ENCODE measurements at regions not wholly inside any gene's neighbourhood (a gene's known extent, or its start where the extent isn't known, plus 50 kb on each side); places are given as distances from the start of the nearest gene placed in this dataset.
"Not testable (repeated sequence)": the region's sequence is repeated elsewhere in the genome, so short reads cannot be mapped to it uniquely, and the experiment has no call there.

DNA sequence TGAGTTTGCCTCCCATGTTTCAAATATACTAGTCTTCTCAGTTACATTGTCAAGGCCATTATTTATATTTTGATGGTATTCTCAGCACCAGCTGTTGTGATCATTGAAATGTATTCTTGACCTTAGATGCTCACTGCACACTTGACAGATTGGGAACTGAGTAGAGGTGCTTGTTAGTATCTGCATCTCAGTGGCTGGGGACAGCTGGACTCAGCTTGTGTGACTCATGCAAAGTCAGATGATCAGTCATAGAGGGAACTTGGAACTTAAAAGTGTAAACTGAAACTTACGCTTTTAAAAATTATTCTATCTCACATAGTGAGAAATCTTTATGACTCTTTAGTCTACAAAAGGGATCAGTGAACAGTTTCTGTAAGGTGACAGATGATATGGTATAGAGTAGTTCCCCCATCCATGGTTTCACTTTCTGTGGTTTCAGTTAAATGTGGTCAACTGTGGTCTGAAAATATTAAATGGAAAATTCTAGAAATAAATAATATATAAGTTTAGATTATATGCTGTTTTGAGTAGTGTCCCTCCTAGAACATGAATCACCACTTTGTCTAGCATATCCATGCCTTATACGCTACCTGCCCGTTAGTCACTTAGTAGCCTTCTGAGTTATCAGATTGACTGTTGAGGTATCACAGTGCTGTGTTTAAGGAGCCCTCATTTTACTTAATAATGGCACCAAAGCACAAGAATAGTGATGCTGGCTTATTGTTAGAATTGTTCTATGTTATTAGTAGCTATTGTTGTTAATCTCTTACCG lies 1540.6 kb downstream of the SPATA31A7 start:
- H3K4me1 ChIP-seq (ENCODE audit: control insufficient read depth in 2 of 2, insufficient read depth in 1 of 2, low read depth in 1 of 2, low read length in 2 of 2) = not testable (repeated sequence)

DNA sequence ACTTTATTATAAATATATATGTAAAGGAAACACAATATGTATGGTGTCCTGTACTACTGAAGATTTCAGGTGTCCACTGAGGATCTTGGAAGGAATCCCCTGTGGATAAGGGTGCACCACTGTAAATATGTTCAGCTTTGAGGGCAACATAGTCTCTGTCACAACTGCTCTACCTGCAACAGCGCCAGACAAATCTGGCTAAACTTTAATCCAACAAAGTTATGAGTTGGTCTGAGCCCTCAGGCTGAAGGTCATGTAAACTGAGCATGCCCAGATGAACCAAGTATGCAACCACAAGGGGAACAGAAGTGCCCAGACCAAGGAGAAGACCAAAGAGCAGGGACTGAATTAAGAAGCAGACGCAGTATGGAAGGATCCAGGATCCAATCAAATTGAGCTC lies 1541.2 kb downstream of the SPATA31A7 start:
- H4K8ac ChIP-seq (ENCODE audit: low read depth, low read length); H3K14ac ChIP-seq (ENCODE audit: low read length); H3K23ac ChIP-seq (ENCODE audit: low read depth, low read length, poor library complexity); H4K91ac ChIP-seq (ENCODE audit: low read depth, low read length, poor library complexity); H3K4me2 ChIP-seq (ENCODE audit: insufficient read depth, low read length, poor library complexity, severe bottlenecking); H3K79me1 ChIP-seq (ENCODE audit: low read depth, low read length); H3K4me3 ChIP-seq (ENCODE audit: low read length in 2 of 2); H2BK12ac ChIP-seq (ENCODE audit: low read length); H3K18ac ChIP-seq (ENCODE audit: low read length); H3K9me3 ChIP-seq (replicated peaks in 1 of 2; ENCODE audit: control insufficient read depth in 2 of 2, insufficient read depth in 1 of 2, low read depth in 1 of 2, low read length in 2 of 2); H3K27ac ChIP-seq (replicated peaks; ENCODE audit: low read length); H2AK5ac ChIP-seq (ENCODE audit: low read depth, low read length); H2AFZ ChIP-seq (ENCODE audit: low read length); H2BK15ac ChIP-seq (ENCODE audit: low read length); H3K27me3 ChIP-seq (ENCODE audit: control insufficient read depth in 3 of 3, insufficient read depth in 3 of 3, low read depth in 1 of 3, low read length in 3 of 3); DNase-seq (ENCODE audit: low spot score); H3K9ac ChIP-seq (ENCODE audit: low read depth, low read length, poor library complexity); H3K4ac ChIP-seq (ENCODE audit: low read length); H2BK120ac ChIP-seq (ENCODE audit: low read depth, low read length); H3K4me1 ChIP-seq (ENCODE audit: control insufficient read depth in 2 of 2, insufficient read depth in 1 of 2, low read depth in 1 of 2, low read length in 2 of 2); H2BK5ac ChIP-seq (ENCODE audit: low read length); H3K36me3 ChIP-seq (replicated peaks in 1 of 2; ENCODE audit: control insufficient read depth in 2 of 2, insufficient read depth in 2 of 2, low read length in 2 of 2): not testable (repeated sequence)
- WGBS, 2 donors (ENCODE audit: extremely low coverage in 2 of 2, insufficient read length in 2 of 2, insufficient replicate concordance in 1 of 2) = no CpG with 5 or more reads among the region's 2 CpGs

More for the DNA sequence above, 1540.6 kb downstream of the SPATA31A7 start:
- not testable (repeated sequence) for H3K4me3 ChIP-seq (ENCODE audit: low read length in 2 of 2); H3K14ac ChIP-seq (ENCODE audit: low read length); H2BK5ac ChIP-seq (ENCODE audit: low read length); H2AK5ac ChIP-seq (ENCODE audit: low read depth, low read length); H3K27ac ChIP-seq (replicated peaks; ENCODE audit: low read length); H3K23ac ChIP-seq (ENCODE audit: low read depth, low read length, poor library complexity); H3K4me2 ChIP-seq (ENCODE audit: insufficient read depth, low read length, poor library complexity, severe bottlenecking); H4K8ac ChIP-seq (ENCODE audit: low read depth, low read length); H3K18ac ChIP-seq (ENCODE audit: low read length); H3K9me3 ChIP-seq (replicated peaks in 1 of 2; ENCODE audit: control insufficient read depth in 2 of 2, insufficient read depth in 1 of 2, low read depth in 1 of 2, low read length in 2 of 2); H3K4ac ChIP-seq (ENCODE audit: low read length); H3K79me1 ChIP-seq (ENCODE audit: low read depth, low read length); DNase-seq (ENCODE audit: low spot score); H2BK12ac ChIP-seq (ENCODE audit: low read length); H2BK120ac ChIP-seq (ENCODE audit: low read depth, low read length); H2AFZ ChIP-seq (ENCODE audit: low read length); H3K9ac ChIP-seq (ENCODE audit: low read depth, low read length, poor library complexity); H2BK15ac ChIP-seq (ENCODE audit: low read length); H4K91ac ChIP-seq (ENCODE audit: low read depth, low read length, poor library complexity); H3K27me3 ChIP-seq (ENCODE audit: control insufficient read depth in 3 of 3, insufficient read depth in 3 of 3, low read depth in 1 of 3, low read length in 3 of 3); H3K36me3 ChIP-seq (replicated peaks in 1 of 2; ENCODE audit: control insufficient read depth in 2 of 2, insufficient read depth in 2 of 2, low read length in 2 of 2)
- no CpG with 5 or more reads among the region's 4 CpGs for WGBS, 2 donors (ENCODE audit: extremely low coverage in 2 of 2, insufficient read length in 2 of 2, insufficient replicate concordance in 1 of 2)

- H3K9ac ChIP-seq (ENCODE audit: low read depth, low read length, poor library complexity); H4K91ac ChIP-seq (ENCODE audit: low read depth, low read length, poor library complexity); H2BK5ac ChIP-seq (ENCODE audit: low read length); H3K79me1 ChIP-seq (ENCODE audit: low read depth, low read length); H2BK12ac ChIP-seq (ENCODE audit: low read length); H2BK15ac ChIP-seq (ENCODE audit: low read length); H3K36me3 ChIP-seq (replicated peaks in 1 of 2; ENCODE audit: control insufficient read depth in 2 of 2, insufficient read depth in 2 of 2, low read length in 2 of 2); DNase-seq (ENCODE audit: low spot score); H3K18ac ChIP-seq (ENCODE audit: low read length); H3K27ac ChIP-seq (replicated peaks; ENCODE audit: low read length); H3K9me3 ChIP-seq (replicated peaks in 1 of 2; ENCODE audit: control insufficient read depth in 2 of 2, insufficient read depth in 1 of 2, low read depth in 1 of 2, low read length in 2 of 2); H4K8ac ChIP-seq (ENCODE audit: low read depth, low read length); H3K23ac ChIP-seq (ENCODE audit: low read depth, low read length, poor library complexity); H3K4me3 ChIP-seq (ENCODE audit: low read length in 2 of 2); H3K4me1 ChIP-seq (ENCODE audit: control insufficient read depth in 2 of 2, insufficient read depth in 1 of 2, low read depth in 1 of 2, low read length in 2 of 2); H2AK5ac ChIP-seq (ENCODE audit: low read depth, low read length); H2BK120ac ChIP-seq (ENCODE audit: low read depth, low read length); H2AFZ ChIP-seq (ENCODE audit: low read length); H3K27me3 ChIP-seq (ENCODE audit: control insufficient read depth in 3 of 3, insufficient read depth in 3 of 3, low read depth in 1 of 3, low read length in 3 of 3); H3K4ac ChIP-seq (ENCODE audit: low read length); H3K14ac ChIP-seq (ENCODE audit: low read length): not testable (repeated sequence)
- H3K4me2 ChIP-seq (ENCODE audit: insufficient read depth, low read length, poor library complexity, severe bottlenecking) = peak overlapping the region; percentile 11
- no CpG with 5 or more reads among the region's 2 CpGs for WGBS, 2 donors (ENCODE audit: extremely low coverage in 2 of 2, insufficient read length in 2 of 2, insufficient replicate concordance in 1 of 2)
Measured at GRCh38 chr9:62737004-62737606, 1547.3 kb downstream of the SPATA31A7 start.

GRCh38 chr9:62737915-62738314 lies 1548.1 kb downstream of the SPATA31A7 start:
- not testable (repeated sequence) for H3K18ac ChIP-seq (ENCODE audit: low read length); H3K23ac ChIP-seq (ENCODE audit: low read depth, low read length, poor library complexity); H2BK15ac ChIP-seq (ENCODE audit: low read length); H2BK12ac ChIP-seq (ENCODE audit: low read length); H3K9ac ChIP-seq (ENCODE audit: low read depth, low read length, poor library complexity); H3K79me1 ChIP-seq (ENCODE audit: low read depth, low read length); H3K27me3 ChIP-seq (ENCODE audit: control insufficient read depth in 3 of 3, insufficient read depth in 3 of 3, low read depth in 1 of 3, low read length in 3 of 3); H3K4me2 ChIP-seq (ENCODE audit: insufficient read depth, low read length, poor library complexity, severe bottlenecking); H4K91ac ChIP-seq (ENCODE audit: low read depth, low read length, poor library complexity); DNase-seq (ENCODE audit: low spot score); H3K4me1 ChIP-seq (ENCODE audit: control insufficient read depth in 2 of 2, insufficient read depth in 1 of 2, low read depth in 1 of 2, low read length in 2 of 2); H2BK120ac ChIP-seq (ENCODE audit: low read depth, low read length); H3K14ac ChIP-seq (ENCODE audit: low read length); H3K4ac ChIP-seq (ENCODE audit: low read length); H3K4me3 ChIP-seq (ENCODE audit: low read length in 2 of 2); H2AK5ac ChIP-seq (ENCODE audit: low read depth, low read length); H3K9me3 ChIP-seq (replicated peaks in 1 of 2; ENCODE audit: control insufficient read depth in 2 of 2, insufficient read depth in 1 of 2, low read depth in 1 of 2, low read length in 2 of 2); H3K27ac ChIP-seq (replicated peaks; ENCODE audit: low read length); H4K8ac ChIP-seq (ENCODE audit: low read depth, low read length); H3K36me3 ChIP-seq (replicated peaks in 1 of 2; ENCODE audit: control insufficient read depth in 2 of 2, insufficient read depth in 2 of 2, low read length in 2 of 2); H2AFZ ChIP-seq (ENCODE audit: low read length); H2BK5ac ChIP-seq (ENCODE audit: low read length)
- no CpG with 5 or more reads among the region's 24 CpGs for WGBS, 2 donors (ENCODE audit: extremely low coverage in 2 of 2, insufficient read length in 2 of 2, insufficient replicate concordance in 1 of 2)
